ENCODE measurements at regions not wholly inside any gene's neighbourhood (a gene's known extent, or its start where the extent isn't known, plus 50 kb on each side); places are given as distances from the start of the nearest gene placed in this dataset.

DNA sequence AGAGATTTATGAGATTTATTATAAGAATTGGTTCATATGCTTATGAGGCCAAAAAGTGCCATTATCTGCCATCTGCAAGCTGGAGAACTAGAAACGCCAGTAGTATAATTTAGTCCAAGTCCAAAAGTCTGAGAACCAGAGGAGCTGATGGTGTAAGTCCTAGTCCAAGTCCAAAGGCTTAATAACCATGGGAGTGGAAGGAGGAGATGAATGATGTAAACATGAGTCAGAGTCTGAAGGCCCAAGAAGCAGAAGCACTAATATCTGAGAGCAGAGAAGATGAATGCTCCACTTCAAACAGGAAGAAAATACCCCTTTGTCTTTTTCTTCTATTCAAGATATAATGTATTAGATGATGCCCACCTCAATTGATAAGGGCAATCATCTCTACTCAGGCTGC lies 185.7 kb downstream of the CGGBP1 start:
- TF ChIP-seq CHD2 (IDR thresholded peaks at IDR 0.05; ENCODE audit: low read depth, low read length) (no peak), GATA2 (CRISPR knock-in tag; IDR thresholded peaks at IDR 0.05) (no peak)
